GM06990 (cell line): ENCODE measurements at regions not wholly inside any gene's neighbourhood (a gene's known extent, or its start where the extent isn't known, plus 50 kb on each side); places are given as distances from the start of the nearest gene placed in this dataset.

Experiments
- DNase-seq: peaks from one replicate; pipeline ENCODE4 v3.0.0-alpha.2; 2011; ENCODE audit not compliant: insufficient read length; ENCODE audit errors: extremely low read depth
- H3K27me3 ChIP-seq: replicated peaks from 2 replicates; pipeline ENCODE4 v1.6.0; 2011; ENCODE audit warnings: low read length; ENCODE audit not compliant: control insufficient read depth, insufficient read depth
- H3K36me3 ChIP-seq: 2 replicates; pipeline ENCODE4 v1.5.1; 2011; ENCODE audit warnings: low read length; ENCODE audit not compliant: control insufficient read depth, insufficient read depth
- H3K4me3 ChIP-seq: replicated peaks from 2 replicates; pipeline ENCODE4 v1.5.1; 2011; ENCODE audit warnings: low read depth, mild to moderate bottlenecking, control low read depth, low read length
- CTCF ChIP-seq: IDR thresholded peaks from 2 replicates; pipeline ENCODE4 v1.5.1; 2011; ENCODE audit warnings: low read length, control low read depth, mild to moderate bottlenecking, inconsistent platforms; ENCODE audit not compliant: insufficient read depth, poor library complexity, severe bottlenecking

DNA sequence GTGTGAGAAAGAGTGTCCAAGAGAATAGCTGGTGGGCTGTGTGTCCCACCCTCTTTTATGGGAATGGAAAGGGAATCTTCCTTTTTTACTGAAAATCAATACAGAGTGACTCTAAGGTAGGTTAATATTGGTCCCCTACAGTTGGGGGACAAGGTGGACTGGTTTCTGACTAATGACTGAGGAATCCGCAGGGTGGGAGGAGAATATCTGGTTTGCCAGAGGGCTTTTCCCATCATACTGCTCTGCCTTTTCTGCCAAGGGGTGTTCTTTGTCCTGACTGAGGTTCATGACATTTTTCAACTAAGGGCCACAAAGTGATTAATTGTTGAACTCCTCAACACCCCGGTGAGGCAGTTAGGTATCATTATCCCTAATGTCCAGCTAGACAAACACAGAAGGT, 261.6 kb downstream of the SPATA18 start:
- DNase-seq = no peak
- Histone ChIP-seq H3K27me3 (no peaks in the 10 kb centered on the region), H3K4me3 (no peak overlapping the region), H3K36me3 (no peaks in the 10 kb centered on the region)
- no peak for TF ChIP-seq CTCF

DNA sequence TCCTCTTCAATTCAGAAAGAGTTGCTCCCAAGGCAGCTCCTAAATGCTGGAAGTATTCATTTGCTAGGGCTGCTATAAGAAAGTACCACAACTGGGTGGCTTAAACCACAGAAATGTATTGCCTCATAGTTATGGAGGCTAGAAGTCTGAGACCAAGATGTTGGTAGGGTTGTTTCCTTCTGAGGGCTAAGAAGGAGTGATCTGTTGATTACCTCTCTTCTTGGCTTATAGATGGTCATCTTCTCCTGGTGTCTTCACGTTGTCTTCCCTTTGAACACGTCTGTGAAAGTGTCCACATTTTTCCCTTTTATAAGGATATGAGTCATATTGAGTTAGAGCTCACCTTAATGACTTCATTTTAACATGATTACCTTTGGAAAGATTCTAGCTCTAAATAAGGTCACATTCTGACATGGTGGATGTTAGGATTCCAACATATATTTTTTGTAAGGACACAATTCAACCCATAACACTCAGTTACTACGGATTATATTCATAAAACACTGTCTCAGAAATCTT, 266.3 kb downstream of the SPATA18 start:
- no peak for DNase-seq
- no peak overlapping the region for H3K4me3 ChIP-seq
- no peaks in the 10 kb centered on the region for H3K36me3 ChIP-seq
- no peak for TF ChIP-seq CTCF
- H3K27me3 ChIP-seq = no peaks in the 10 kb centered on the region

GRCh38 chr4:52317981-52318380, 266.9 kb downstream of the SPATA18 start:
- no peak overlapping the region for H3K4me3 ChIP-seq
- H3K27me3 ChIP-seq = no peaks in the 10 kb centered on the region
- no peak for DNase-seq
- TF ChIP-seq CTCF = no peak
- H3K36me3 ChIP-seq = no peaks in the 10 kb centered on the region

GRCh38 chr4:52329894-52330293, 278.8 kb downstream of the SPATA18 start:
- Histone ChIP-seq H3K36me3 (no peaks in the 10 kb centered on the region), H3K27me3 (no peaks in the 10 kb centered on the region), H3K4me3 (no peak overlapping the region)
- TF ChIP-seq CTCF = no peak
- DNase-seq = no peak

- DNase-seq = no peak
- H3K4me3 ChIP-seq = no peak overlapping the region
- no peak for TF ChIP-seq CTCF
- no peaks in the 10 kb centered on the region for H3K36me3 ChIP-seq
- H3K27me3 ChIP-seq = no peaks in the 10 kb centered on the region
Observed at GRCh38 chr4:52343595-52343994, 292.5 kb downstream of the SPATA18 start.

DNA sequence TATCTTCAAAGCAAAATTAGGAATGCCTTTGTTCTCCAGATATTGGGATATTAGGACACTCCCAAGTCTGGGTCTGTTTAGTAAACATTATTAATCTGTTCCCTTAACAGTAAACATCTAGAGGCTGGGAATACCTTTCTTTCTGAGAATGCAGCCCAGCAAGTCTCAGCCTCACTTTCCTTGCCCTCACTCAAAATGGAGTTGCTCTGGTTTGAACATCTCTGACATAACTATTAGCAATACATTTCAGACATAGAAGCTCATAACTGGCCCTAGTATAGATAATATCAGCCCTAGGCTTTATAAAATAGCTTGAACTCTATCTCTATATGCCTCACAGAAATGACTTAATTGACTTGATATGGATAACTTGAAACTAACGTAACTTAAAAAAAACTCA, 299.8 kb downstream of the SPATA18 start:
- TF ChIP-seq CTCF = no peak
- H3K4me3 ChIP-seq = no peak overlapping the region
- H3K36me3 ChIP-seq = no peaks in the 10 kb centered on the region
- no peaks in the 10 kb centered on the region for H3K27me3 ChIP-seq
- DNase-seq = no peak
